NOMO-1 (cell line): ENCODE measurements at regions not wholly inside any gene's neighbourhood (a gene's known extent, or its start where the extent isn't known, plus 50 kb on each side); places are given as distances from the start of the nearest gene placed in this dataset.

Experiments used
- DNase-seq, 2 experiments: peaks; one replicate each; lab custom pipeline; 2025; ENCODE audit not compliant: unreplicated experiment in 2 of 2; lab: John Stamatoyannopoulos, UW

- no peak for DNase-seq
Measured at GRCh38 chr3:161444694-161445077, 51.9 kb upstream of the OTOL1 start.

- DNase-seq: no peak
Measured at GRCh38 chr3:161443921-161444693, 52.5 kb upstream of the OTOL1 start.

GRCh38 chr3:161430307-161430706, 59.0 kb upstream of the SPTSSB start:
- DNase-seq: no peak

GRCh38 chr3:161427347-161427746, 56.0 kb upstream of the SPTSSB start:
- DNase-seq: no peak

- DNase-seq: no peak
Measured at GRCh38 chr3:161426758-161427157, 55.4 kb upstream of the SPTSSB start.

- DNase-seq: peak; percentile 14 to 57
Measured at GRCh38 chr3:161423911-161424522, 52.7 kb upstream of the SPTSSB start.

- no peak for DNase-seq
Measured at GRCh38 chr3:161422171-161422700, 50.9 kb upstream of the SPTSSB start.
